HG02973 (cell line): ENCODE measurements at regions not wholly inside any gene's neighbourhood (a gene's known extent, or its start where the extent isn't known, plus 50 kb on each side); places are given as distances from the start of the nearest gene placed in this dataset.
"Not testable (repeated sequence)": the region's sequence is repeated elsewhere in the genome, so short reads cannot be mapped to it uniquely, and the experiment has no call there.

ENCODE experiments used
- ATAC-seq: cut with Tn5 transposase; IDR thresholded peaks from one replicate; pipeline ENCODE4 v1.9.1; 2021; ENCODE audit warnings: moderate library complexity; ENCODE audit not compliant: unreplicated experiment

- no peak for ATAC-seq
These were observed 450.3 kb upstream of the BTBD3 start for GRCh38 chr20:11467436-11467835.

- no peak for ATAC-seq
These were observed 448.8 kb upstream of the BTBD3 start for GRCh38 chr20:11468880-11469279.

GRCh38 chr20:11469795-11470435 is 447.8 kb upstream of the BTBD3 start:
- no peak for ATAC-seq

GRCh38 chr20:11473983-11474382 is 443.7 kb upstream of the BTBD3 start:
- no peak for ATAC-seq

- ATAC-seq, result no peak
These were observed 434.0 kb upstream of the BTBD3 start for GRCh38 chr20:11483697-11484096.

- no peak for ATAC-seq
These were observed 433.2 kb upstream of the BTBD3 start for GRCh38 chr20:11484479-11484878.

GRCh38 chr20:11492386-11492785 is 425.3 kb upstream of the BTBD3 start:
- no peak for ATAC-seq

- ATAC-seq, result no peak
These were observed 424.8 kb upstream of the BTBD3 start for GRCh38 chr20:11492846-11493245.

GRCh38 chr20:11496380-11496779 is 421.3 kb upstream of the BTBD3 start:
- ATAC-seq, result no peak

- ATAC-seq, result no peak
These were observed 420.1 kb upstream of the BTBD3 start for GRCh38 chr20:11497545-11497944.

- ATAC-seq, result no peak
These were observed 418.5 kb upstream of the BTBD3 start for GRCh38 chr20:11499101-11499634.

GRCh38 chr20:11502061-11502460 is 415.6 kb upstream of the BTBD3 start:
- ATAC-seq, result no peak

GRCh38 chr20:11502671-11503070 is 415.0 kb upstream of the BTBD3 start:
- ATAC-seq, result no peak

GRCh38 chr20:11509776-11510175 is 407.9 kb upstream of the BTBD3 start:
- ATAC-seq, result no peak

GRCh38 chr20:11511821-11512220 is 405.9 kb upstream of the BTBD3 start:
- no peak for ATAC-seq

GRCh38 chr20:11513241-11513745 is 404.4 kb upstream of the BTBD3 start:
- ATAC-seq, result not testable (repeated sequence)

GRCh38 chr20:11516448-11516847 is 401.2 kb upstream of the BTBD3 start:
- no peak for ATAC-seq

GRCh38 chr20:11520596-11520995 is 397.1 kb upstream of the BTBD3 start:
- no peak for ATAC-seq

- ATAC-seq, result no peak
These were observed 396.0 kb upstream of the BTBD3 start for GRCh38 chr20:11521476-11522365.

- no peak for ATAC-seq
These were observed 395.3 kb upstream of the BTBD3 start for GRCh38 chr20:11522366-11522741.

- no peak for ATAC-seq
These were observed 388.6 kb upstream of the BTBD3 start for GRCh38 chr20:11529047-11529446.

GRCh38 chr20:11537032-11537431 is 380.7 kb upstream of the BTBD3 start:
- no peak for ATAC-seq
